ENCODE measurements at regions not wholly inside any gene's neighbourhood (a gene's known extent, or its start where the extent isn't known, plus 50 kb on each side); places are given as distances from the start of the nearest gene placed in this dataset.

- H3K27me3 ChIP-seq (ENCODE audit: control insufficient read depth, low read length): no peaks in the 10 kb centered on the region
- H4K20me1 ChIP-seq (ENCODE audit: control insufficient read depth, insufficient read depth, low read depth, low read length): no peaks in the 10 kb centered on the region
- no peaks in the 10 kb centered on the region for H3K4me1 ChIP-seq (ENCODE audit: control insufficient read depth, low read length)
- no peaks in the 10 kb centered on the region for H3K36me3 ChIP-seq (ENCODE audit: control insufficient read depth, low read length)
- no peak overlapping the region for H3K4me3 ChIP-seq (ENCODE audit: low read length)
- H3K4me2 ChIP-seq (ENCODE audit: low read length): no peak overlapping the region
- no peak overlapping the region for H3K27ac ChIP-seq (ENCODE audit: low read depth, low read length)
- no peaks in the 10 kb centered on the region for H3K79me2 ChIP-seq (ENCODE audit: control insufficient read depth, low read length)
- TF ChIP-seq EZH2phosphoT487 (IDR thresholded peaks at IDR 0.05; ENCODE audit: borderline replicate concordance, low read length) (no peak), CTCF (IDR thresholded peaks at IDR 0.05; ENCODE audit: low read depth, low read length, poor library complexity, severe bottlenecking) (no peak)
- no peaks in the 10 kb centered on the region for H3K9me3 ChIP-seq (ENCODE audit: control insufficient read depth, insufficient read depth, low read length)
- H3K9me2 ChIP-seq (replicated peaks; ENCODE audit: control insufficient read depth, low read length): no peaks in the 10 kb centered on the region
- H3F3A ChIP-seq (ENCODE audit: control insufficient read depth, insufficient read depth): no peaks in the 10 kb centered on the region
These were observed 166.5 kb downstream of the SUCLG1 start for GRCh38 chr2:84292545-84292944.

- Histone ChIP-seq H4K20me1 (ENCODE audit: control insufficient read depth, insufficient read depth, low read depth, low read length) (no peaks in the 10 kb centered on the region), H3K27me3 (ENCODE audit: control insufficient read depth, low read length) (no peaks in the 10 kb centered on the region), H3K4me1 (ENCODE audit: control insufficient read depth, low read length) (no peaks in the 10 kb centered on the region), H3K36me3 (ENCODE audit: control insufficient read depth, low read length) (no peaks in the 10 kb centered on the region), H3K4me3 (ENCODE audit: low read length) (no peak overlapping the region), H3K4me2 (ENCODE audit: low read length) (no peak overlapping the region), H3F3A (ENCODE audit: control insufficient read depth, insufficient read depth) (no peaks in the 10 kb centered on the region), H3K9me3 (ENCODE audit: control insufficient read depth, insufficient read depth, low read length) (no peaks in the 10 kb centered on the region), H3K79me2 (ENCODE audit: control insufficient read depth, low read length) (no peaks in the 10 kb centered on the region), H3K27ac (ENCODE audit: low read depth, low read length) (no peak overlapping the region), H3K9me2 (replicated peaks; ENCODE audit: control insufficient read depth, low read length) (no peaks in the 10 kb centered on the region)
- TF ChIP-seq CTCF (IDR thresholded peaks at IDR 0.05; ENCODE audit: low read depth, low read length, poor library complexity, severe bottlenecking) (no peak), EZH2phosphoT487 (IDR thresholded peaks at IDR 0.05; ENCODE audit: borderline replicate concordance, low read length) (no peak)
These were observed 168.5 kb downstream of the SUCLG1 start for GRCh38 chr2:84290537-84290936.

GRCh38 chr2:84288293-84288692 is 170.8 kb downstream of the SUCLG1 start:
- H3K27me3 ChIP-seq (ENCODE audit: control insufficient read depth, low read length): no peaks in the 10 kb centered on the region
- no peaks in the 10 kb centered on the region for H3K9me2 ChIP-seq (replicated peaks; ENCODE audit: control insufficient read depth, low read length)
- H3K79me2 ChIP-seq (ENCODE audit: control insufficient read depth, low read length): no peaks in the 10 kb centered on the region
- no peak for TF ChIP-seq EZH2phosphoT487 (IDR thresholded peaks at IDR 0.05; ENCODE audit: borderline replicate concordance, low read length)
- no peak for TF ChIP-seq CTCF (IDR thresholded peaks at IDR 0.05; ENCODE audit: low read depth, low read length, poor library complexity, severe bottlenecking)
- H3K9me3 ChIP-seq (ENCODE audit: control insufficient read depth, insufficient read depth, low read length): no peaks in the 10 kb centered on the region
- H3K4me1 ChIP-seq (ENCODE audit: control insufficient read depth, low read length): no peaks in the 10 kb centered on the region
- H3F3A ChIP-seq (ENCODE audit: control insufficient read depth, insufficient read depth): no peaks in the 10 kb centered on the region
- no peak overlapping the region for H3K4me2 ChIP-seq (ENCODE audit: low read length)
- no peak overlapping the region for H3K4me3 ChIP-seq (ENCODE audit: low read length)
- H3K27ac ChIP-seq (ENCODE audit: low read depth, low read length): no peak overlapping the region
- no peaks in the 10 kb centered on the region for H4K20me1 ChIP-seq (ENCODE audit: control insufficient read depth, insufficient read depth, low read depth, low read length)
- no peaks in the 10 kb centered on the region for H3K36me3 ChIP-seq (ENCODE audit: control insufficient read depth, low read length)

GRCh38 chr2:84286878-84287277 is 172.2 kb downstream of the SUCLG1 start:
- H3K4me1 ChIP-seq (ENCODE audit: control insufficient read depth, low read length): no peaks in the 10 kb centered on the region
- H3K27me3 ChIP-seq (ENCODE audit: control insufficient read depth, low read length): no peaks in the 10 kb centered on the region
- no peak overlapping the region for H3K4me3 ChIP-seq (ENCODE audit: low read length)
- H4K20me1 ChIP-seq (ENCODE audit: control insufficient read depth, insufficient read depth, low read depth, low read length): no peaks in the 10 kb centered on the region
- H3K36me3 ChIP-seq (ENCODE audit: control insufficient read depth, low read length): no peaks in the 10 kb centered on the region
- H3K9me2 ChIP-seq (replicated peaks; ENCODE audit: control insufficient read depth, low read length): no peaks in the 10 kb centered on the region
- H3K79me2 ChIP-seq (ENCODE audit: control insufficient read depth, low read length): no peaks in the 10 kb centered on the region
- H3F3A ChIP-seq (ENCODE audit: control insufficient read depth, insufficient read depth): no peaks in the 10 kb centered on the region
- H3K9me3 ChIP-seq (ENCODE audit: control insufficient read depth, insufficient read depth, low read length): no peaks in the 10 kb centered on the region
- TF ChIP-seq EZH2phosphoT487 (IDR thresholded peaks at IDR 0.05; ENCODE audit: borderline replicate concordance, low read length): no peak
- no peak for TF ChIP-seq CTCF (IDR thresholded peaks at IDR 0.05; ENCODE audit: low read depth, low read length, poor library complexity, severe bottlenecking)
- H3K4me2 ChIP-seq (ENCODE audit: low read length): no peak overlapping the region
- H3K27ac ChIP-seq (ENCODE audit: low read depth, low read length): no peak overlapping the region

All from DOHH2 (cell line).